Upper lobe of left lung (tissue), 6 donors: ENCODE measurements at regions not wholly inside any gene's neighbourhood (a gene's known extent, or its start where the extent isn't known, plus 50 kb on each side); places are given as distances from the start of the nearest gene placed in this dataset.

ENCODE experiments used
- ATAC-seq, 2 donors: fragments of 200-7000 bp; cut with Tn5 transposase; one replicate each; pipeline ENCODE4 v1.9.1; 2022; ENCODE audit warnings: mild to moderate bottlenecking in 2 of 2, moderate library complexity in 2 of 2; ENCODE audit not compliant: low FRiP score in 2 of 2
- DNase-seq, 2 donors: peaks; one replicate each; pipeline ENCODE4 v3.0.0-alpha.2; 2019 to 2020
- H3K27ac ChIP-seq, 4 donors: fragments of 200-600 bp; sonication (generic); one replicate each; pipeline ENCODE4 v1.5.1; 2016 to 2019
- H3K27me3 ChIP-seq, 4 donors: fragments of 200-600 bp; sonication (generic); one replicate each; pipeline ENCODE4 v1.5.1; 2017 to 2019
- H3K36me3 ChIP-seq, 4 donors: fragments of 200-600 bp; sonication (generic); one replicate each; pipeline ENCODE4 v1.5.1; 2016 to 2019
- H3K4me1 ChIP-seq, 4 donors: fragments of 200-600 bp; sonication (generic); one replicate each; pipeline ENCODE4 v1.5.1; 2018 to 2019
- H3K4me3 ChIP-seq, 4 donors: fragments of 200-600 bp; sonication (generic); one replicate each; pipeline ENCODE4 v1.5.1; 2017 to 2019; ENCODE audit warnings: mild to moderate bottlenecking in 2 of 4, moderate library complexity in 1 of 4
- H3K9me3 ChIP-seq, 4 donors: fragments of 200-600 bp; sonication (generic); one replicate each; pipeline ENCODE4 v1.5.1; 2018 to 2019
- CTCF ChIP-seq, 6 experiments: fragments of 450-650 bp in 4 of 6; fragments of 200-600 bp in 2 of 6; sonication (generic) in 2 of 6; IDR thresholded peaks; one replicate each; pipeline ENCODE4 v1.5.1; 2016 to 2019; ENCODE audit warnings: antibody characterized with exemption in 6 of 6
- EP300 ChIP-seq, 4 donors: sonication (generic); formaldehyde crosslinking; IDR thresholded peaks; one replicate each; pipeline ENCODE4 v1.5.1; 2017; ENCODE audit warnings: antibody characterized with exemption in 4 of 4, control low read depth in 2 of 4
- POLR2A ChIP-seq, 4 donors: fragments of 450-650 bp; IDR thresholded peaks; one replicate each; pipeline ENCODE4 v1.5.1; 2016 to 2017; ENCODE audit warnings: antibody characterized with exemption in 4 of 4, mild to moderate bottlenecking in 2 of 4
- POLR2AphosphoS5 ChIP-seq, 2 donors: sonication (generic); formaldehyde crosslinking; IDR thresholded peaks; one replicate each; pipeline ENCODE4 v1.5.1; 2017; ENCODE audit warnings: antibody characterized with exemption in 2 of 2
- WGBS, 2 donors: methylation state at CpG; one replicate each; pipeline ENCODE4 v1.1.5; 2017 to 2018; 5-methylcytosine and 5-hydroxymethylcytosine counted together
- donor health status: DM: no; HTN: no; CAD: no; lungs with moderate emphysema.
- donor health status: DM: no; HTN: yes; CAD: no; lungs with severe emphysema.

DNA sequence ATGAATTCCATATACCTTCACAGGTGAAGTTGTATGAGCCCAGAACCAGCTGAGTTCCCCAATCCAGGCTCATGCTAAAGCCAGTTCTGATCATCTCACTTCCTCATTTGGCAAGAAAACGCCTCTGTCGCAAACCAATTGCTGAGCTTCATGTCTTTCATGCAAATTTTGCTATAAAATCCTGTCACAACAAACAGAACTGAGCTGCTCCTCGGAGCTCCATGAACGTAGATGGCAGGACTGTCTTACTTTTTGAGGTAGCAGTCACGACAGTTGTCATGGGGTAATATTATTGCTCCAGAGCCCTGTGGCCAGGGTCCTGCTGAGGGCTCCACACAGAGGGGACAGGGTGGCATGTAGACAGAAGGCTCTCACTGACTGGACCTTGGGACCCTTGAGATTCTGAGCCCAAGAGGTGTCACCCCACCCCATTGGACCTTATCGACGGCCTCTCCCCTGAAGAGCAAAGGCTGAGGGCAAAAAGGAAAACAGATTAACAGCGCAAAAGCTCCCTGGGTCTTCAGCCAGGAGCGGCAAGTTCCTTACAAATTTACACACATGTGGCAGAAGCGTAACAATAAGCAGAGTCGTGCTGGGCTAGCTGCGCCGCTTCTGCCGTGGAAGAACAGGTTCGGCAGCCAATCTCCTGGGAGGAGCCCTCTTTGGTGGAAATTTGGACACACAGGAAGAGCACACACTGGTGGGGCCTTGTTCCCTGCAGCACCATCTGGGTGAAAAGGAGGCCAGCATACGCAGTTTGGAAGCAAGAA is 249.2 kb downstream of the OPA1 start:
- peak; percentile 38 to 69 for ATAC-seq
- Histone ChIP-seq H3K27ac (peak overlapping the region in 3 of 4 donors; percentile 53 to 72 (median 62)), H3K27me3 (no peaks in the 10 kb centered on the region), H3K36me3 (no peaks in the 10 kb centered on the region), H3K4me3 (peak overlapping the region in 3 of 4 donors; percentile 1 to 28 (median 8)), H3K9me3 (no peaks in the 10 kb centered on the region), H3K4me1 (peaks cover 0 to 15% (median 5%) of the 10 kb centered on the region in 4 donors)
- no peak for TF ChIP-seq POLR2AphosphoS5 (IDR thresholded peaks at IDR 0.05)
- peak in 1 of 4 donors; percentile 4 for TF ChIP-seq POLR2A (IDR thresholded peaks at IDR 0.05)
- TF ChIP-seq CTCF (IDR thresholded peaks at IDR 0.05), result no peak
- DNase-seq, result peak in 1 of 2 donors; percentile 57
- 58 to 68% methylated on average over 14 to 16 of the region's 16 CpGs for WGBS, 2 donors

GRCh38 chr3:193842832-193843473 is 249.9 kb downstream of the OPA1 start:
- TF ChIP-seq EP300 (IDR thresholded peaks at IDR 0.05) (no peak), POLR2A (IDR thresholded peaks at IDR 0.05) (no peak), CTCF (IDR thresholded peaks at IDR 0.05) (no peak), POLR2AphosphoS5 (IDR thresholded peaks at IDR 0.05) (no peak)
- peaks cover 0 to 15% (median 5%) of the 10 kb centered on the region in 4 donors for H3K4me1 ChIP-seq
- no peaks in the 10 kb centered on the region for H3K27me3 ChIP-seq
- H3K27ac ChIP-seq, result peak overlapping the region in 3 of 4 donors; percentile 57 to 72 (median 62)
- peak overlapping the region in 2 of 4 donors; percentile 8 to 28 for H3K4me3 ChIP-seq
- DNase-seq (no peak), ATAC-seq (peak; percentile 7 to 53)
- no peaks in the 10 kb centered on the region for H3K9me3 ChIP-seq
- WGBS, 2 donors, result 51 to 59% methylated on average over 13 of the region's 13 CpGs
- no peaks in the 10 kb centered on the region for H3K36me3 ChIP-seq

GRCh38 chr3:193843474-193844301 is 250.7 kb downstream of the OPA1 start:
- 64 to 70% methylated on average over 3 to 5 of the region's 5 CpGs for WGBS, 2 donors
- Histone ChIP-seq H3K4me1 (peaks cover 0 to 15% (median 5%) of the 10 kb centered on the region in 4 donors), H3K36me3 (no peaks in the 10 kb centered on the region), H3K27ac (peak overlapping the region in 3 of 4 donors; percentile 57 to 72 (median 62)), H3K27me3 (no peaks in the 10 kb centered on the region), H3K9me3 (no peaks in the 10 kb centered on the region), H3K4me3 (no peak overlapping the region)
- TF ChIP-seq POLR2A (IDR thresholded peaks at IDR 0.05) (no peak), EP300 (IDR thresholded peaks at IDR 0.05) (no peak), CTCF (IDR thresholded peaks at IDR 0.05) (no peak), POLR2AphosphoS5 (IDR thresholded peaks at IDR 0.05) (no peak)
- DNase-seq, result no peak
- ATAC-seq, result peak in 1 of 2 donors; percentile 74

GRCh38 chr3:193844472-193844871 is 251.5 kb downstream of the OPA1 start:
- no peak for DNase-seq
- TF ChIP-seq EP300 (IDR thresholded peaks at IDR 0.05), result no peak
- TF ChIP-seq POLR2AphosphoS5 (IDR thresholded peaks at IDR 0.05), result no peak
- no peak for TF ChIP-seq POLR2A (IDR thresholded peaks at IDR 0.05)
- no peak for TF ChIP-seq CTCF (IDR thresholded peaks at IDR 0.05)

More at GRCh38 chr3:193844472-193844871, 251.5 kb downstream of the OPA1 start:
- H3K9me3 ChIP-seq, result no peaks in the 10 kb centered on the region
- no peak overlapping the region for H3K4me3 ChIP-seq
- H3K36me3 ChIP-seq, result no peaks in the 10 kb centered on the region
- no peak for ATAC-seq
- H3K27me3 ChIP-seq, result no peaks in the 10 kb centered on the region
- 71 to 89% methylated on average over 3 of the region's 3 CpGs for WGBS, 2 donors
- peak overlapping the region in 2 of 4 donors; percentile 57 to 72 for H3K27ac ChIP-seq
- H3K4me1 ChIP-seq, result peaks cover 0 to 15% (median 5%) of the 10 kb centered on the region in 4 donors
